Naive B cell (primary cell): ENCODE measurements at regions not wholly inside any gene's neighbourhood (a gene's known extent, or its start where the extent isn't known, plus 50 kb on each side); places are given as distances from the start of the nearest gene placed in this dataset.

Experiments
- ATAC-seq, 2 donors: fragments of 150-1000 bp; cut with Tn5 transposase; 2 replicates each; pipeline ENCODE4 v1.10.0; 2021; ENCODE audit warnings: low read depth in 2 of 2, mild to moderate bottlenecking in 2 of 2, moderate library complexity in 2 of 2
- DNase-seq: peaks from one replicate; pipeline ENCODE4 v3.0.0; 2022
- H3K27ac Mint-ChIP-seq, 6 donors: one replicate each; pipeline ENCODE4 v1.8.0; 2020 to 2022; ENCODE audit warnings: mild to moderate bottlenecking in 6 of 6, mixed read lengths in 6 of 6, moderate library complexity in 5 of 6, inconsistent platforms in 2 of 6
- H3K27me3 Mint-ChIP-seq, 3 donors: one replicate each; pipeline ENCODE4 v1.8.0; 2021 to 2022; ENCODE audit warnings: mixed read lengths in 3 of 3, mild to moderate bottlenecking in 1 of 3
- H3K36me3 Mint-ChIP-seq, 2 donors: one replicate each; pipeline ENCODE4 v1.8.0; 2020 to 2022; ENCODE audit warnings: mixed read lengths in 2 of 2, inconsistent platforms in 1 of 2, mild to moderate bottlenecking in 1 of 2
- H3K4me1 Mint-ChIP-seq, 3 donors: one replicate each; pipeline ENCODE4 v1.8.0; 2020 to 2022; ENCODE audit warnings: mixed read lengths in 3 of 3, inconsistent platforms in 1 of 3, mild to moderate bottlenecking in 1 of 3, moderate library complexity in 1 of 3
- H3K4me3 Mint-ChIP-seq, 8 donors: one replicate each; pipeline ENCODE4 v1.8.0; 2020 to 2022; ENCODE audit warnings: mild to moderate bottlenecking in 8 of 8, mixed read lengths in 8 of 8, moderate library complexity in 8 of 8, inconsistent platforms in 2 of 8
- H3K9me3 Mint-ChIP-seq, 7 donors: one replicate each; pipeline ENCODE4 v1.8.0; 2020 to 2022; ENCODE audit warnings: mixed read lengths in 7 of 7, mild to moderate bottlenecking in 5 of 7, inconsistent platforms in 2 of 7, moderate library complexity in 1 of 7

GRCh38 chr4:30822911-30823551, 102.9 kb downstream of the PCDH7 start:
- Mint-ChIP-seq H3K4me3 (no peak overlapping the region), H3K27me3 (no peaks in the 10 kb centered on the region), H3K27ac (no peak overlapping the region), H3K9me3 (peaks cover 0 to 8% (median 0%) of the 10 kb centered on the region in 7 donors), H3K4me1 (no peaks in the 10 kb centered on the region), H3K36me3 (no peaks in the 10 kb centered on the region)
- ATAC-seq: no peak
- DNase-seq: no peak

- no peak overlapping the region for H3K27ac Mint-ChIP-seq
- no peak overlapping the region for H3K4me3 Mint-ChIP-seq
- H3K4me1 Mint-ChIP-seq: no peaks in the 10 kb centered on the region
- no peaks in the 10 kb centered on the region for H3K27me3 Mint-ChIP-seq
- DNase-seq: no peak
- peaks cover 0 to 8% (median 0%) of the 10 kb centered on the region in 7 donors for H3K9me3 Mint-ChIP-seq
- ATAC-seq: no peak
- no peaks in the 10 kb centered on the region for H3K36me3 Mint-ChIP-seq
Measured at GRCh38 chr4:30825008-30825770, 105.0 kb downstream of the PCDH7 start.

- no peak overlapping the region for H3K27ac Mint-ChIP-seq
- H3K27me3 Mint-ChIP-seq: no peaks in the 10 kb centered on the region
- DNase-seq (no peak), ATAC-seq (no peak)
- no peaks in the 10 kb centered on the region for H3K4me1 Mint-ChIP-seq
- no peak overlapping the region for H3K4me3 Mint-ChIP-seq
- H3K9me3 Mint-ChIP-seq: peaks cover 0 to 8% (median 0%) of the 10 kb centered on the region in 7 donors
- no peaks in the 10 kb centered on the region for H3K36me3 Mint-ChIP-seq
Measured at GRCh38 chr4:30828264-30828926, 108.2 kb downstream of the PCDH7 start.

GRCh38 chr4:30832639-30833038, 112.5 kb downstream of the PCDH7 start:
- Mint-ChIP-seq H3K4me3 (no peak overlapping the region), H3K27me3 (no peaks in the 10 kb centered on the region), H3K4me1 (no peaks in the 10 kb centered on the region), H3K9me3 (peaks cover 0 to 7% (median 0%) of the 10 kb centered on the region in 7 donors), H3K36me3 (no peaks in the 10 kb centered on the region), H3K27ac (no peak overlapping the region)
- ATAC-seq (no peak), DNase-seq (no peak)

GRCh38 chr4:30833206-30833605, 113.0 kb downstream of the PCDH7 start:
- no peak for DNase-seq
- H3K27ac Mint-ChIP-seq: no peak overlapping the region
- H3K4me1 Mint-ChIP-seq: no peaks in the 10 kb centered on the region
- no peaks in the 10 kb centered on the region for H3K27me3 Mint-ChIP-seq
- no peaks in the 10 kb centered on the region for H3K36me3 Mint-ChIP-seq
- no peak for ATAC-seq
- no peak overlapping the region for H3K4me3 Mint-ChIP-seq
- H3K9me3 Mint-ChIP-seq: peaks cover 0 to 7% (median 0%) of the 10 kb centered on the region in 7 donors

GRCh38 chr4:30835044-30835443, 114.9 kb downstream of the PCDH7 start:
- peaks cover 0 to 11% (median 0%) of the 10 kb centered on the region in 7 donors for H3K9me3 Mint-ChIP-seq
- no peak overlapping the region for H3K4me3 Mint-ChIP-seq
- H3K27me3 Mint-ChIP-seq: no peaks in the 10 kb centered on the region
- no peak for ATAC-seq
- H3K36me3 Mint-ChIP-seq: no peaks in the 10 kb centered on the region
- DNase-seq: no peak
- no peaks in the 10 kb centered on the region for H3K4me1 Mint-ChIP-seq
- no peak overlapping the region for H3K27ac Mint-ChIP-seq

- Mint-ChIP-seq H3K4me1 (no peaks in the 10 kb centered on the region), H3K27ac (no peak overlapping the region), H3K36me3 (no peaks in the 10 kb centered on the region), H3K9me3 (peaks cover 0 to 7% (median 0%) of the 10 kb centered on the region in 7 donors), H3K27me3 (no peaks in the 10 kb centered on the region), H3K4me3 (no peak overlapping the region)
- ATAC-seq: no peak
- no peak for DNase-seq
Measured at GRCh38 chr4:30836231-30836630, 116.1 kb downstream of the PCDH7 start.

GRCh38 chr4:30837131-30837539, 117.0 kb downstream of the PCDH7 start:
- no peaks in the 10 kb centered on the region for H3K36me3 Mint-ChIP-seq
- no peak overlapping the region for H3K27ac Mint-ChIP-seq
- no peak overlapping the region for H3K4me3 Mint-ChIP-seq
- ATAC-seq: no peak
- peaks cover 0 to 7% (median 0%) of the 10 kb centered on the region in 7 donors for H3K9me3 Mint-ChIP-seq
- no peaks in the 10 kb centered on the region for H3K27me3 Mint-ChIP-seq
- no peak for DNase-seq
- no peaks in the 10 kb centered on the region for H3K4me1 Mint-ChIP-seq

- no peak overlapping the region for H3K4me3 Mint-ChIP-seq
- ATAC-seq: no peak
- no peak overlapping the region for H3K27ac Mint-ChIP-seq
- H3K4me1 Mint-ChIP-seq: no peaks in the 10 kb centered on the region
- H3K27me3 Mint-ChIP-seq: no peaks in the 10 kb centered on the region
- no peak for DNase-seq
- peaks cover 0 to 7% (median 0%) of the 10 kb centered on the region in 7 donors for H3K9me3 Mint-ChIP-seq
- no peaks in the 10 kb centered on the region for H3K36me3 Mint-ChIP-seq
Measured at GRCh38 chr4:30837861-30838260, 117.7 kb downstream of the PCDH7 start.

GRCh38 chr4:30838331-30838730, 118.2 kb downstream of the PCDH7 start:
- no peak for DNase-seq
- no peak for ATAC-seq
- H3K36me3 Mint-ChIP-seq: no peaks in the 10 kb centered on the region
- H3K27ac Mint-ChIP-seq: no peak overlapping the region
- no peaks in the 10 kb centered on the region for H3K4me1 Mint-ChIP-seq
- no peak overlapping the region for H3K4me3 Mint-ChIP-seq
- H3K9me3 Mint-ChIP-seq: peaks cover 0 to 7% (median 0%) of the 10 kb centered on the region in 7 donors
- no peaks in the 10 kb centered on the region for H3K27me3 Mint-ChIP-seq

- no peaks in the 10 kb centered on the region for H3K4me1 Mint-ChIP-seq
- DNase-seq (no peak), ATAC-seq (no peak)
- H3K4me3 Mint-ChIP-seq: no peak overlapping the region
- H3K9me3 Mint-ChIP-seq: peaks cover 0 to 7% (median 0%) of the 10 kb centered on the region in 7 donors
- no peak overlapping the region for H3K27ac Mint-ChIP-seq
- no peaks in the 10 kb centered on the region for H3K27me3 Mint-ChIP-seq
- H3K36me3 Mint-ChIP-seq: no peaks in the 10 kb centered on the region
Measured at GRCh38 chr4:30839583-30840520, 119.7 kb downstream of the PCDH7 start.

- no peaks in the 10 kb centered on the region for H3K36me3 Mint-ChIP-seq
Measured at GRCh38 chr4:30840571-30840970, 120.4 kb downstream of the PCDH7 start.

GRCh38 chr4:30842142-30842541, 122.0 kb downstream of the PCDH7 start:
- no peaks in the 10 kb centered on the region for H3K27me3 Mint-ChIP-seq
- no peak overlapping the region for H3K4me3 Mint-ChIP-seq
- ATAC-seq: no peak
- H3K4me1 Mint-ChIP-seq: no peaks in the 10 kb centered on the region
- no peak overlapping the region for H3K27ac Mint-ChIP-seq
- DNase-seq: no peak
- H3K9me3 Mint-ChIP-seq: peaks cover 0 to 7% (median 0%) of the 10 kb centered on the region in 7 donors
- no peaks in the 10 kb centered on the region for H3K36me3 Mint-ChIP-seq

More at GRCh38 chr4:30840571-30840970, 120.4 kb downstream of the PCDH7 start:
- ATAC-seq: no peak
- H3K27ac Mint-ChIP-seq: no peak overlapping the region
- H3K27me3 Mint-ChIP-seq: no peaks in the 10 kb centered on the region
- peaks cover 0 to 7% (median 0%) of the 10 kb centered on the region in 7 donors for H3K9me3 Mint-ChIP-seq
- H3K4me1 Mint-ChIP-seq: no peaks in the 10 kb centered on the region
- DNase-seq: no peak
- no peak overlapping the region for H3K4me3 Mint-ChIP-seq
